ENCODE measurements at regions not wholly inside any gene's neighbourhood (a gene's known extent, or its start where the extent isn't known, plus 50 kb on each side); places are given as distances from the start of the nearest gene placed in this dataset.

GRCh38 chr1:218659911-218660677 is 315.0 kb downstream of the TGFB2 start (continued):
- no peak for TF ChIP-seq ZNF24 (IDR thresholded peaks at IDR 0.05)
- no peak for TF ChIP-seq TAF1 (IDR thresholded peaks at IDR 0.05; ENCODE audit: borderline replicate concordance, low read depth, low read length)
- TF ChIP-seq CREB1 (IDR thresholded peaks at IDR 0.05; ENCODE audit: low read depth) = no peak
- TF ChIP-seq IRF4 (IDR thresholded peaks at IDR 0.05; ENCODE audit: low read depth, low read length) = no peak
- TF ChIP-seq ZNF687 (IDR thresholded peaks at IDR 0.05) = no peak
- TF ChIP-seq ZNF592 (IDR thresholded peaks at IDR 0.05) = no peak

Measured in GM12878 (cell line).